Liver (tissue), 3 donors: ENCODE measurements at regions not wholly inside any gene's neighbourhood (a gene's known extent, or its start where the extent isn't known, plus 50 kb on each side); places are given as distances from the start of the nearest gene placed in this dataset.

ENCODE experiments used
- EGR1 ChIP-seq, 2 donors: IDR thresholded peaks; 2 replicates each; pipeline ENCODE4 v1.6.1; 2016 to 2018; ENCODE audit warnings: antibody characterized with exemption in 2 of 2, low read depth in 2 of 2
- FOXA2 ChIP-seq: IDR thresholded peaks from 2 replicates; pipeline ENCODE4 v1.6.1; 2016; ENCODE audit warnings: antibody characterized with exemption
- GABPA ChIP-seq, 2 donors: IDR thresholded peaks in 1 of 2; conservative IDR thresholded peaks in 1 of 2; 2 replicates each; pipeline ENCODE4 v1.6.1; 2016; ENCODE audit warnings: antibody characterized with exemption in 2 of 2, mild to moderate bottlenecking in 1 of 2, moderate library complexity in 1 of 2
- HNF4G ChIP-seq: IDR thresholded peaks from 2 replicates; pipeline ENCODE4 v1.6.1; 2016; ENCODE audit warnings: antibody characterized with exemption
- NR2F2 ChIP-seq: IDR thresholded peaks from 2 replicates; pipeline ENCODE4 v1.6.1; 2016; ENCODE audit warnings: antibody characterized with exemption
- RAD21 ChIP-seq, 2 donors: IDR thresholded peaks; 2 replicates each; pipeline ENCODE4 v1.6.1; 2016; ENCODE audit warnings: antibody characterized with exemption in 2 of 2, mild to moderate bottlenecking in 2 of 2
- SP1 ChIP-seq: IDR thresholded peaks from 2 replicates; pipeline ENCODE4 v1.6.1; 2018; ENCODE audit warnings: antibody characterized with exemption, mild to moderate bottlenecking
- TAF1 ChIP-seq: conservative IDR thresholded peaks from 2 replicates; pipeline ENCODE4 v1.6.1; 2016; ENCODE audit warnings: antibody characterized with exemption, mild to moderate bottlenecking
- TF ChIP-seq, protein P1 (sequence below): fragments of 150-350 bp; IDR thresholded peaks from 2 replicates; pipeline ENCODE4 v1.5.1; 2017; ENCODE audit warnings: improper control_type of control experiment, low read depth, low read length; ENCODE audit not compliant: missing input control
- TF ChIP-seq, protein P2 (sequence below): IDR thresholded peaks from 2 replicates; pipeline ENCODE4 v1.6.1; 2016; ENCODE audit warnings: antibody characterized with exemption
- donor health status: healthy.
- donor health status: healthy.

DNA sequence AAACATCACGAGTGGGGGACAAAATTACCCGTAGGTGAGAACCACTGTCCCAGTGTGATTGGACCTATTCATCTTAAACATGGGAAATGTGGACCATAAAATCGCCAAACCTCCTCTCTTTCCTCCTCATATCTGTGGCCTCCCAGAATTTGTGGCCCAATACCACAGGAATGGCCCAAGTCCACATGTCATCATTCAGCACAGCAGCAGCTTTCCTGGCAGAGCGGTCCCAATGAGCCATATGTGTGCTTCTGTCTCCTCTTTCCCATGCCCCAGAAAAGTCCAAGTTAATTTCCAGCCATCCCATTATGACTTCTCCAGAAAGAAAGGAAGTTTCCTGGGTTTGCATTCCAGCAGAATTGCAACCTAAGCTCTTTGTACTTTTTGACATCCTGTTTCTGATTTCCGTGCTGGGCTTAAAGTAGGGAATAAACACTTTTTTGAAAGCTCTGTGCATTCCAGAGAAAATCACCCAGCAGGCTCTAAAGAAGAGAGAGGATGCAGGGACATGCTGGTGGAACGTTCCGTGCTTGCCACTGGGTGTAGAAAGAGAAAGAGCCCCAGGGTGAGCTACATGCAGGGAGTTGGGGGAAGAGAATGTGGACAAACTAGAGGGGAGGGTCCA is 259.4 kb upstream of the PROK2 start:
- TF ChIP-seq SP1 (no peak), NR2F2 (no peak), RAD21 (IDR thresholded peaks at IDR 0.05) (no peak), TAF1 (no peak), GABPA (IDR thresholded peaks at IDR 0.05 in 1 of 2, conservative IDR thresholded peaks at IDR 0.05 in 1 of 2) (no peak), HNF4G (no peak), EGR1 (IDR thresholded peaks at IDR 0.05; ENCODE audit: low read depth in 2 of 2) (no peak), FOXA2 (no peak)
- TF ChIP-seq, protein P1, sequence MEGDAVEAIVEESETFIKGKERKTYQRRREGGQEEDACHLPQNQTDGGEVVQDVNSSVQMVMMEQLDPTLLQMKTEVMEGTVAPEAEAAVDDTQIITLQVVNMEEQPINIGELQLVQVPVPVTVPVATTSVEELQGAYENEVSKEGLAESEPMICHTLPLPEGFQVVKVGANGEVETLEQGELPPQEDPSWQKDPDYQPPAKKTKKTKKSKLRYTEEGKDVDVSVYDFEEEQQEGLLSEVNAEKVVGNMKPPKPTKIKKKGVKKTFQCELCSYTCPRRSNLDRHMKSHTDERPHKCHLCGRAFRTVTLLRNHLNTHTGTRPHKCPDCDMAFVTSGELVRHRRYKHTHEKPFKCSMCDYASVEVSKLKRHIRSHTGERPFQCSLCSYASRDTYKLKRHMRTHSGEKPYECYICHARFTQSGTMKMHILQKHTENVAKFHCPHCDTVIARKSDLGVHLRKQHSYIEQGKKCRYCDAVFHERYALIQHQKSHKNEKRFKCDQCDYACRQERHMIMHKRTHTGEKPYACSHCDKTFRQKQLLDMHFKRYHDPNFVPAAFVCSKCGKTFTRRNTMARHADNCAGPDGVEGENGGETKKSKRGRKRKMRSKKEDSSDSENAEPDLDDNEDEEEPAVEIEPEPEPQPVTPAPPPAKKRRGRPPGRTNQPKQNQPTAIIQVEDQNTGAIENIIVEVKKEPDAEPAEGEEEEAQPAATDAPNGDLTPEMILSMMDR, result no peak
- TF ChIP-seq, protein P2, sequence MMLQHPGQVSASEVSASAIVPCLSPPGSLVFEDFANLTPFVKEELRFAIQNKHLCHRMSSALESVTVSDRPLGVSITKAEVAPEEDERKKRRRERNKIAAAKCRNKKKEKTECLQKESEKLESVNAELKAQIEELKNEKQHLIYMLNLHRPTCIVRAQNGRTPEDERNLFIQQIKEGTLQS, result no peak
